ENCODE measurements at regions not wholly inside any gene's neighbourhood (a gene's known extent, or its start where the extent isn't known, plus 50 kb on each side); places are given as distances from the start of the nearest gene placed in this dataset.

GRCh38 chr9:109974918-109975276 lies 194.9 kb downstream of the PALM2AKAP2 start:
- CTCF ChIA-PET, result no interaction called here
- H3K27ac Mint-ChIP-seq, result peak overlapping the region in 1 of 2 donors; percentile 76

GRCh38 chr9:109975574-109976295 lies 195.7 kb downstream of the PALM2AKAP2 start:
- Histone ChIP-seq H3K27me3 (replicated peaks in 1 of 2; ENCODE audit: control insufficient read depth in 2 of 2, extremely low read depth in 1 of 2, insufficient read depth in 2 of 2, low read length in 1 of 2) (no peaks in the 10 kb centered on the region), H3K27ac (ENCODE audit: low read length) (no peak overlapping the region), H3K4me1 (ENCODE audit: control insufficient read depth in 1 of 2, extremely low read depth in 1 of 2, insufficient read depth in 2 of 2, low read length in 2 of 2) (peaks cover 4 to 9% of the 10 kb centered on the region in 2 experiments), H3K9me3 (no peaks in the 10 kb centered on the region), H3K4me3 (ENCODE audit: control insufficient read depth in 1 of 2, extremely low read depth in 1 of 2, low read length in 1 of 2) (no peak overlapping the region), H3K36me3 (ENCODE audit: control insufficient read depth in 2 of 2, extremely low read depth in 1 of 2, insufficient read depth in 1 of 2, low read length in 1 of 2) (no peaks in the 10 kb centered on the region)
- Mint-ChIP-seq H3K27ac (no peak overlapping the region), H3K4me1 (peaks cover 27 to 40% (median 31%) of the 10 kb centered on the region in 3 donors), H3K36me3 (no peaks in the 10 kb centered on the region), H3K4me3 (no peak overlapping the region), H3K9me3 (no peaks in the 10 kb centered on the region), H3K27me3 (no peaks in the 10 kb centered on the region)
- ATAC-seq (replicated peaks in 1 of 4) (no peak), DNase-seq (no peak)
- POLR2A ChIA-PET, result interaction anchor here in 1 of 2 donors (0.6 kb wide), 1 partner anchor 9 kb away, joined by 3 read pairs; no protein-coding TSS in a partner anchor
- CTCF ChIA-PET, result no interaction called here
- no CpG with 5 or more reads among the region's 5 CpGs for WGBS (ENCODE audit: insufficient coverage)

More at GRCh38 chr9:109974918-109975276, 194.9 kb downstream of the PALM2AKAP2 start:
- Histone ChIP-seq H3K4me3 (ENCODE audit: control insufficient read depth in 1 of 2, extremely low read depth in 1 of 2, low read length in 1 of 2) (no peak overlapping the region), H3K27me3 (replicated peaks in 1 of 2; ENCODE audit: control insufficient read depth in 2 of 2, extremely low read depth in 1 of 2, insufficient read depth in 2 of 2, low read length in 1 of 2) (no peaks in the 10 kb centered on the region), H3K9me3 (no peaks in the 10 kb centered on the region), H3K27ac (ENCODE audit: low read length) (no peak overlapping the region), H3K4me1 (ENCODE audit: control insufficient read depth in 1 of 2, extremely low read depth in 1 of 2, insufficient read depth in 2 of 2, low read length in 2 of 2) (peaks cover 5 to 9% of the 10 kb centered on the region in 2 experiments), H3K36me3 (ENCODE audit: control insufficient read depth in 2 of 2, extremely low read depth in 1 of 2, insufficient read depth in 1 of 2, low read length in 1 of 2) (no peaks in the 10 kb centered on the region)
- DNase-seq (no peak), ATAC-seq (replicated peaks in 1 of 4) (no peak)
- Mint-ChIP-seq H3K4me3 (no peak overlapping the region), H3K9me3 (no peaks in the 10 kb centered on the region), H3K36me3 (no peaks in the 10 kb centered on the region), H3K4me1 (peaks cover 32 to 46% (median 35%) of the 10 kb centered on the region in 3 donors), H3K27me3 (no peaks in the 10 kb centered on the region)
- 94% methylated on average over 2 of the region's 4 CpGs for WGBS (ENCODE audit: insufficient coverage)
- POLR2A ChIA-PET, result no interaction called here

- H3K36me3 Mint-ChIP-seq, result no peaks in the 10 kb centered on the region
- no peak for DNase-seq
- Histone ChIP-seq H3K4me1 (ENCODE audit: control insufficient read depth in 1 of 2, extremely low read depth in 1 of 2, insufficient read depth in 2 of 2, low read length in 2 of 2) (peaks cover 4 to 9% of the 10 kb centered on the region in 2 experiments), H3K27ac (ENCODE audit: low read length) (no peak overlapping the region), H3K36me3 (ENCODE audit: control insufficient read depth in 2 of 2, extremely low read depth in 1 of 2, insufficient read depth in 1 of 2, low read length in 1 of 2) (no peaks in the 10 kb centered on the region), H3K27me3 (replicated peaks in 1 of 2; ENCODE audit: control insufficient read depth in 2 of 2, extremely low read depth in 1 of 2, insufficient read depth in 2 of 2, low read length in 1 of 2) (no peaks in the 10 kb centered on the region), H3K4me3 (ENCODE audit: control insufficient read depth in 1 of 2, extremely low read depth in 1 of 2, low read length in 1 of 2) (no peak overlapping the region), H3K9me3 (no peaks in the 10 kb centered on the region)
- H3K4me3 Mint-ChIP-seq, result no peak overlapping the region
- no peaks in the 10 kb centered on the region for H3K27me3 Mint-ChIP-seq
- ChIA-PET CTCF (no interaction called here), POLR2A (no interaction called here)
- H3K9me3 Mint-ChIP-seq, result no peaks in the 10 kb centered on the region
- no peak overlapping the region for H3K27ac Mint-ChIP-seq
- ATAC-seq (replicated peaks in 1 of 4), result no peak
- H3K4me1 Mint-ChIP-seq, result peaks cover 27 to 40% (median 31%) of the 10 kb centered on the region in 3 donors
Measured at GRCh38 chr9:109976303-109976702, 196.3 kb downstream of the PALM2AKAP2 start.

GRCh38 chr9:109977521-109977920 lies 197.5 kb downstream of the PALM2AKAP2 start:
- no peak overlapping the region for H3K27ac ChIP-seq (ENCODE audit: low read length)
- POLR2A ChIA-PET, result no interaction called here
- Mint-ChIP-seq H3K4me1 (peaks cover 17 to 28% (median 20%) of the 10 kb centered on the region in 3 donors), H3K4me3 (no peak overlapping the region), H3K27ac (peak overlapping the region in 1 of 2 donors; percentile 25), H3K36me3 (no peaks in the 10 kb centered on the region), H3K9me3 (peaks cover 2 to 7% (median 3%) of the 10 kb centered on the region in 3 donors), H3K27me3 (no peaks in the 10 kb centered on the region)
- DNase-seq (no peak), ATAC-seq (replicated peaks in 1 of 4) (no peak)
- H3K36me3 ChIP-seq (ENCODE audit: control insufficient read depth in 2 of 2, extremely low read depth in 1 of 2, insufficient read depth in 1 of 2, low read length in 1 of 2), result no peaks in the 10 kb centered on the region
- WGBS (ENCODE audit: insufficient coverage), result 87% methylated on average over 2 of the region's 2 CpGs
- H3K4me1 ChIP-seq (ENCODE audit: control insufficient read depth in 1 of 2, extremely low read depth in 1 of 2, insufficient read depth in 2 of 2, low read length in 2 of 2), result peaks cover 0 to 5% of the 10 kb centered on the region in 2 experiments
- CTCF ChIA-PET, result no interaction called here
- no peaks in the 10 kb centered on the region for H3K9me3 ChIP-seq
- no peak overlapping the region for H3K4me3 ChIP-seq (ENCODE audit: control insufficient read depth in 1 of 2, extremely low read depth in 1 of 2, low read length in 1 of 2)
- no peaks in the 10 kb centered on the region for H3K27me3 ChIP-seq (replicated peaks in 1 of 2; ENCODE audit: control insufficient read depth in 2 of 2, extremely low read depth in 1 of 2, insufficient read depth in 2 of 2, low read length in 1 of 2)

GRCh38 chr9:109981091-109981490 lies 201.1 kb downstream of the PALM2AKAP2 start:
- Histone ChIP-seq H3K9me3 (no peaks in the 10 kb centered on the region), H3K27ac (ENCODE audit: low read length) (no peak overlapping the region), H3K36me3 (ENCODE audit: control insufficient read depth in 2 of 2, extremely low read depth in 1 of 2, insufficient read depth in 1 of 2, low read length in 1 of 2) (no peaks in the 10 kb centered on the region), H3K4me1 (ENCODE audit: control insufficient read depth in 1 of 2, extremely low read depth in 1 of 2, insufficient read depth in 2 of 2, low read length in 2 of 2) (no peaks in the 10 kb centered on the region), H3K4me3 (ENCODE audit: control insufficient read depth in 1 of 2, extremely low read depth in 1 of 2, low read length in 1 of 2) (no peak overlapping the region), H3K27me3 (replicated peaks in 1 of 2; ENCODE audit: control insufficient read depth in 2 of 2, extremely low read depth in 1 of 2, insufficient read depth in 2 of 2, low read length in 1 of 2) (no peaks in the 10 kb centered on the region)
- Mint-ChIP-seq H3K4me1 (peaks cover 0 to 2% (median 0%) of the 10 kb centered on the region in 3 donors), H3K36me3 (no peaks in the 10 kb centered on the region), H3K27ac (no peak overlapping the region), H3K4me3 (no peak overlapping the region), H3K27me3 (no peaks in the 10 kb centered on the region), H3K9me3 (peaks cover 2 to 7% (median 3%) of the 10 kb centered on the region in 3 donors)
- DNase-seq, result no peak
- ChIA-PET CTCF (no interaction called here), POLR2A (interaction anchor here in 1 of 2 donors (0.5 kb wide), 1 partner anchor 1909 kb away, joined by 7 read pairs; no protein-coding TSS in a partner anchor)
- no peak for ATAC-seq (replicated peaks in 1 of 4)
- WGBS (ENCODE audit: insufficient coverage), result 60% methylated on average over 1 of the region's 1 CpG

- ChIA-PET CTCF (no interaction called here), POLR2A (no interaction called here)
- H3K36me3 ChIP-seq (ENCODE audit: control insufficient read depth in 2 of 2, extremely low read depth in 1 of 2, insufficient read depth in 1 of 2, low read length in 1 of 2), result no peaks in the 10 kb centered on the region
- peaks cover 6 to 18% (median 17%) of the 10 kb centered on the region in 3 donors for H3K9me3 Mint-ChIP-seq
- no peak overlapping the region for H3K27ac Mint-ChIP-seq
- H3K27me3 Mint-ChIP-seq, result no peaks in the 10 kb centered on the region
- no peaks in the 10 kb centered on the region for H3K9me3 ChIP-seq
- H3K4me3 ChIP-seq (ENCODE audit: control insufficient read depth in 1 of 2, extremely low read depth in 1 of 2, low read length in 1 of 2), result no peak overlapping the region
- DNase-seq (no peak), ATAC-seq (replicated peaks in 1 of 4) (no peak)
- H3K4me1 Mint-ChIP-seq, result no peaks in the 10 kb centered on the region
- H3K4me1 ChIP-seq (ENCODE audit: control insufficient read depth in 1 of 2, extremely low read depth in 1 of 2, insufficient read depth in 2 of 2, low read length in 2 of 2), result no peaks in the 10 kb centered on the region
- H3K27ac ChIP-seq (ENCODE audit: low read length), result no peak overlapping the region
- no CpG with 5 or more reads among the region's 1 CpG for WGBS (ENCODE audit: insufficient coverage)
- H3K27me3 ChIP-seq (replicated peaks in 1 of 2; ENCODE audit: control insufficient read depth in 2 of 2, extremely low read depth in 1 of 2, insufficient read depth in 2 of 2, low read length in 1 of 2), result no peaks in the 10 kb centered on the region
- peaks cover 3% of the 10 kb centered on the region for H3K36me3 Mint-ChIP-seq
- H3K4me3 Mint-ChIP-seq, result no peak overlapping the region
Measured at GRCh38 chr9:109986521-109986991, 206.6 kb downstream of the PALM2AKAP2 start.
